NT2/D1 (cell line): ENCODE measurements at regions not wholly inside any gene's neighbourhood (a gene's known extent, or its start where the extent isn't known, plus 50 kb on each side); places are given as distances from the start of the nearest gene placed in this dataset.

ENCODE experiments used
- SUZ12 ChIP-seq: IDR thresholded peaks from 2 replicates; pipeline ENCODE4 v1.6.1; 2011; ENCODE audit not compliant: insufficient read length, insufficient read depth; ENCODE audit errors: extremely low read depth
- ZNF274 ChIP-seq: IDR thresholded peaks from 2 replicates; pipeline ENCODE4 v1.6.1; 2011; ENCODE audit warnings: mild to moderate bottlenecking, low read depth, low read length

DNA sequence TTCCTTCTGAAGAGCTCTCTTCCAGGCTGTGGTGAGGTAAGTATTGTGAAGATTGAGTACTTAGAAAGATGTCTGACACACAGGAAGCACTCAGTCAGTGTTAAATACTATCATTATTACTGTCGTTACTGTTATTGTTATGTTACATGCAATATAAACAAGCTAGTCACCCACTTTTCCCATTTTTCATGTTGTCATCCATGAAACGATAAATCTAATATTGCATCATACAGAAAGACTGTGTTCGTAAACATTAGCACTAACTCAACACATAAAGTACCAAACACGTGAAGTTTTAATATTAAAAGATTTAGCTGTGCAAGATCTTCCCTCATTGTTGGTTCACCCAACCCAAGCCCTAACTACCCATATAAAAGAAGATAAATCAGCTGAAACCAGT, 109.2 kb upstream of the NRSN1 start:
- TF ChIP-seq ZNF274 (no peak), SUZ12 (no peak)
